ENCODE measurements at regions not wholly inside any gene's neighbourhood (a gene's known extent, or its start where the extent isn't known, plus 50 kb on each side); places are given as distances from the start of the nearest gene placed in this dataset.

DNA sequence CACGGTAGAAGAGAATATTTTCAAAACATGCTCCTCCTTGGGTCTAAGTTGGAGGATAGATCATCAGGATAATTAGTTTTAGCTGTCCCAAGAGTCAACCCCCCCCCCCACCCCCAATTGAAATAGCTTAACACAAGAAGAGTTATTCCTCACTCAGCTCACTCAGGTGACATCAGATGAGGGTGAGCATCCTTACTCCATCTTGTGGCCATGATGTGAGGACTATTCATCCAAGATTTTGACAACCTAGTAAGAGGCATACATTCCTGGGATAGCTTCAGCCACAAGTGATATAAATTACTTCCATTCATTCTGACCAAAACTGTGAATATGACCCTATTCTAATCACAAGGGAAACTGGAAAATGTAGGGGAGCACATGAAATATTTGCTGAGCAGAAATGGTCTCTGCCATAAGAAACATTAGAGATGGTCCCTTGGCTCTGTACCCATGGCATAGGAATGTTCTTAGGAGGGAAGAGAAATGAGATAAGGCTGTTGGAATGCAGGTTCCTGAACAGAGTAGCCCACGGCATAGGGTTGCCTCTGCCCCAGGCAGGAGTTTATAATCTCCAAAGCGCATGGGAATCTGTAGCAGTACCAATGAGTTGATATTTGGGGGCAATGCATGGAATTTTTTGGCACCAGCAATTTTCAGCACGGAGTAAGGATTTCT, 257.2 kb downstream of the CYRIA start:
- DNase-seq, result no peak

- no peak for DNase-seq
These were observed 258.3 kb downstream of the CYRIA start for GRCh38 chr2:16407358-16407757.

GRCh38 chr2:16406496-16407289, 258.9 kb downstream of the CYRIA start:
- no peak for DNase-seq

DNA sequence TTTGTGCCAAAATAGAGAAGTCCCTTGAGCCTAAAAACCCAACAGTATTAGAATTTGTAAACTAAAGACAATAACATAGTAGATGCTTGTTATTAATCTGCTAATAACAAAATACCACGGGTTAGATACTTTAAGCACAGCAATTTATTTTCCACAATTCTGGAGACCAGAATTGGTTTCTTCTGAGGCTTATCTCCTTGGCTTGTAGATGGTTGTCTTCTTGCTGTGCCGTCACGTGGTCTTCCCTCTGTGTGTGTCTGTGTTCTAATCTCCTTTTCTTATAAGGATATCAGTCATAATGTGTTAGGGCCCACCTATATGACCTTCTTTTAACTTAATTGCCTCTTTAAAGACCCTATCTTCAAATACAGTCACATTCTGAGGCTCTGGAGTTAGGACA, 260.1 kb downstream of the CYRIA start:
- DNase-seq, result no peak

DNA sequence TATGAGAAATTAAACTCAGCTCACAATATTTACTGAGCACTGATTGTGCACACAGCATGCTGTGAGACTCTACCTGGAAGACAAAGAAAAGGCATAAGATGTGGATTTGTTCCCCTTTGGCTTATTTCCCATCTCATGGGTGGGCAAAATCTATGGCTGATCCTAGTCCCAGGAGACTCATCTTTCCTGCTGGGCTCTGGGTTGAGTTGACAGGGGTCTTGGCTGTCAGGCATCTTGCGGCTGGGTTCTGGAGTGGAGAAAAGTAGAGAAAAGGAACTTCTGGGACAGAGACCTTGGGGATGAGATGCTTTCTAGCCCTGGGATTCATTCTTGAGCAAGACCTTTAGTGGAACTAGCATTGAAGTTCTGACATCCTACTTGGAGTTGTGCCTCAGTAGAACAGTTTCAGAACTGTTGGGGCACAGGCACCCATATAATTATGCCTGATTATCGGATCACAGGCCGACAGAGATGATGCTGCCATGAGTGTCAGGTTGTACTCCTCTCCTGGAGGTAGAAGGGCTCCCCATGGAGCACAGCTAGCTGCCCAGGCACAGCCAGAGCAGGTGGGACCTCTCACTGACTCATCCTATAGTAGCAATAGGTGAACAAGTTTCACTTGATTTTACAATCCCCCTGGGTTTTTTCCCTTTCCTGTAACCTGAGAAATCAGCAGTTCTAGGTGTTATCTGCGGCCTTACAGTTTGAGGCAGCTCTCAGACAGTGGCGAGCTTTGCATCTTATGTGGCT, 260.9 kb downstream of the CYRIA start:
- DNase-seq, result no peak

DNA sequence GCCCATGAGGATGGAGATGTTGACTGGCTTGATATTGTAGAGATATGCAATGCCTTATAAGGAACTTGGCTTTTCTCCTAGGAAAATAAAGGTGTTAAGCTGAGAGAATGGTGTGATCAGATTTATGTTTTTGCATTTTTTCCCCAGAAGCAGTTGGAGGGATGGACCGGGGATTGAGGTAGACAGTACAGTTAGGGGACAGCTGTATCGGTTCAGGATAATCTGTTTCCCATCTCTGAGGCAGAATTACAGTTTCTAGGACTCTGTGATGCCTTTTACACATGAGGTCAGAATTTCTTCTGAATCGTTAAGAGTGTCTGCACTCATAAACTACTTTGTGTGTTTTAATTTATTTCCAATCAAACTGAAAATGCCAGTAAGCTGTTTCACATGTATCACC, 261.5 kb downstream of the CYRIA start:
- no peak for DNase-seq

GRCh38 chr2:16402891-16403290, 262.7 kb downstream of the CYRIA start:
- no peak for DNase-seq

DNA sequence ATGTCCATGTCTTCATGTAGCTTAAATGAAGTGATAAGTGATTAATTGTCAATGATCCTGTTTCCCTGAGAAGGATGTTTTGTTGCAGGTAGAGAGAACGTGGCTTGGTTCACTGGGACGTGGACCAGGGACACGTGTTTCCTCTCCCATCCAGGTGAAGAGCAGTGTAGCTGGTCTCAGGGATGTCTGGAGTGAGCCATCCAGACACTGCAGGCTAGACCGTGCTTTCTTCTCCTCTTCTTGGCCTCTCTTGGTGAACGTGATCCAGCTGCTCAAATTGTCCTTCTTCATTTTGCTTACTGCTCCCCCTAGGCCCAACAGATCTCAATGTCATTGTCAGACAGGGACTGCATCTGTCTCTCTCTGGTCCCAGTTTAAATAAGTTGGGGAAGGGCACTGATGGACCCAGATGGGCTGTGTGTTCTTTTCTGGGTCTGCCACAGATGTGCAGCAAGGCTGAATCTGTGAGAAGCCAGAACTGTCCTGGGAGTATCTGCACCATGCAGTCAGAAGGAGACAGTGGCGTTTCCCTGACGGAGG, 263.8 kb downstream of the CYRIA start:
- DNase-seq, result no peak

GRCh38 chr2:16400127-16400623, 265.5 kb downstream of the CYRIA start:
- no peak for DNase-seq

DNA sequence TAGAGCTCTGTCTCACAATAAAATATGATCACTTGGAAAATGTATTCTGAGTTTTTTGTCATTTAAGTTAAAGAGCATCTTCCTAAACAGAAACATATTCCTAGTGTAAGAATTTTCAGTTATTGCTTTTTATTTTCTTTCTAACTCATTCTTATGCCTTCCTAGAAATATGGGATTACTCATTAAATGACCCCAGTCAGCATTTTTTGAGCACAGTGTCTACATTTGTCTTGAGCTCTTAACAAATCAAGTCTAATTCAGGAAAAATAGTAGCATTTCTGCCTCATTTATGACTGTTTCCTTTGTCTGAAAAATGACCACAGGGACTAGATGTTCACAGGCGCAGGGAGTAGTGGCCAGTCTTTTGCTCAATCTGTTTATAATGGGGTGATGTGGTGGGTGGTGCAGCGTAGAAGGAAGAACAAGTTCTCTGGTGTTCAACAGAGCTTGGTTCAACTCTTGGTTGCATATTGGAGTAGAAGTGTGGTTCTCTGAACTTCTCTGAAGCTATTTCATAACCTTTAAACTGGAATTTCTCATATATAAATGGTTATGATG, 267.1 kb downstream of the CYRIA start:
- no peak for DNase-seq

GRCh38 chr2:16397681-16398475, 267.8 kb downstream of the CYRIA start:
- DNase-seq, result no peak

DNA sequence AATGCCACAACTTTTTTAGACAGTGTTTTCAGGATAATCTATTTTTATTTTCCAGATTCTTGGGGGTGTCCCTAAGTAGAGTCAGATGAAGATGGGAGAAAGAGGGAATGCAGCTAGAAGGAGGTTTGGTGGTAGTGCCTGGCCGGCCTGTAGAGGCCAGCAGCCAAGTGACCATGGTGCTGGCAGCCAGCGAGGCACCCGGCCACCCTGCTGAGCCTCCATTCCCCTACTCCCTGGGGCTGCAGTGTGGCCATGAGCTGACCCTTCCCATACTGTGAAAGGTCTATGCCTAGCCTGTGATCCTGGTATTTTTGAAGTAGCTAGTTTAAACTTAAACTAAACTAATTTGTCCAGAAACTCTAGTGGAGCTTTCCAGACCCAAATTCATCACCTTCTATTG, 268.6 kb downstream of the CYRIA start:
- no peak for DNase-seq

GRCh38 chr2:16396171-16396570, 269.5 kb downstream of the CYRIA start:
- DNase-seq, result no peak

GRCh38 chr2:16395601-16396000, 270.0 kb downstream of the CYRIA start:
- DNase-seq, result no peak

DNA sequence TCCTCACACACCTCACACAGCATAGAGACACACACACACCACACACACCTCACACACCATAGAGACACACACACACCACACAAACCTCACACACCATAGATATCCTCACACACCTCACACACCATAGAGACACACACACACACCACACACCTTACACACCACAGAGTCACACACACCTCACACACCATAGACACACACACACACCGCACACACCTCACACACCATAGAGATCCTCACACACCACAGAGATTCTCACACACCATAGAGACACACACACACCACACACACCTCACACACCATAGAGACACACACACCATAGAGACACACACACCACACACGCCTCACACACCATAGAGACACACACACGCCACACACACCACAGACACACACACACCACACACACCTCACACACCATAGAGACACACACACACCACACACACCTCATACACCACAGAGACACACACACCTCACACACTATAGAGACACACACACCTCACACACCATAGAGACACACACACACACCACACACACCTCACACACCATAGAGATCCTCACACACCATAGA, 270.6 kb downstream of the CYRIA start:
- no peak for DNase-seq

GRCh38 chr2:16394072-16394985, 271.3 kb downstream of the CYRIA start:
- no peak for DNase-seq

GRCh38 chr2:16393500-16394071, 272.0 kb downstream of the CYRIA start:
- DNase-seq, result no peak

- DNase-seq, result no peak
These were observed 272.8 kb downstream of the CYRIA start for GRCh38 chr2:16392647-16393499.

DNA sequence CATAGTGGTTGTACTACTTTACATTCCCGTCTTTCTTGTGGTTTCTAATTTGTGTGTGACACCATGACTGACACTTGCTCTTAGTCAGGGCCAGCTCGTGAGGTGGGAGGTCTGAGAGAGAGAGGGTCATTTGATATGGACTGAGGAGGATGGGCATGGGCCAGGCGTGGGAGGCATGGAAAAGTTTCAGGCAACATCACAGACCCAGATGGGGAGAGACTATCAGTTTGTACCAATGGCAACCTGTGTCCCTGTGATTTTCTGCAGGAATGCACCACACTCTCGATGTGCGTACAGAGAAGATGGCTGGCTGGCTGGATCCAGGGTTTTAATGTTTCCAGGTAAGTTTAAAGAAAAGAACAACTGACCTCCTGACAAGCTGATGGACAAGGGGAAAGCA, 273.6 kb downstream of the CYRIA start:
- DNase-seq, result no peak

Measured in NCI-H1048 (cell line).